Transverse colon (tissue), 4 donors: ENCODE measurements at regions not wholly inside any gene's neighbourhood (a gene's known extent, or its start where the extent isn't known, plus 50 kb on each side); places are given as distances from the start of the nearest gene placed in this dataset.

ENCODE experiments used
- DNase-seq: peaks from one replicate; pipeline ENCODE4 v3.0.0-alpha.2; 2019
- H3K27ac ChIP-seq, 4 donors: fragments of 200-600 bp; sonication (generic); 2 replicates each; pipeline ENCODE4 v1.5.1; 2016 to 2018; ENCODE audit warnings: inconsistent platforms in 4 of 4
- H3K27me3 ChIP-seq: fragments of 200-600 bp; sonication (generic); 2 replicates; pipeline ENCODE4 v1.5.1; 2017; ENCODE audit warnings: inconsistent platforms
- H3K36me3 ChIP-seq, 4 donors: fragments of 200-600 bp; sonication (generic); 2 replicates each; pipeline ENCODE4 v1.5.1; 2017 to 2019; ENCODE audit warnings: inconsistent platforms in 4 of 4
- H3K4me1 ChIP-seq, 4 donors: fragments of 200-600 bp; sonication (generic); 2 replicates each; pipeline ENCODE4 v1.5.1; 2017 to 2020; ENCODE audit warnings: inconsistent platforms in 4 of 4
- H3K4me3 ChIP-seq, 4 donors: fragments of 200-600 bp; sonication (generic); 1 replicate in 1 of 4; 2 replicates in 3 of 4; pipeline versions ENCODE4 v1.5.1 to v1.6.1; 2017 to 2019; ENCODE audit warnings: inconsistent platforms in 4 of 4
- H3K9me3 ChIP-seq, 2 donors: fragments of 200-600 bp; sonication (generic); 2 replicates each; pipeline ENCODE4 v1.5.1; 2017 to 2019; ENCODE audit warnings: inconsistent platforms in 2 of 2
- EP300 ChIP-seq: sonication (generic); formaldehyde crosslinking; IDR thresholded peaks from one replicate; pipeline ENCODE4 v1.6.1; 2017; ENCODE audit warnings: antibody characterized with exemption, low read depth
- POLR2A ChIP-seq: fragments of 450-650 bp; IDR thresholded peaks from one replicate; pipeline ENCODE4 v1.6.1; 2016; ENCODE audit warnings: antibody characterized with exemption, mild to moderate bottlenecking, moderate library complexity
- POLR2AphosphoS5 ChIP-seq, 3 donors: sonication (generic); formaldehyde crosslinking; IDR thresholded peaks; one replicate each; pipeline ENCODE4 v1.6.1; 2016; ENCODE audit warnings: antibody characterized with exemption in 3 of 3
- WGBS, 2 donors: methylation state at CpG; one replicate each; pipeline ENCODE4 v1.1.5; 2018; ENCODE audit warnings: low coverage in 1 of 2; 5-methylcytosine and 5-hydroxymethylcytosine counted together
- in situ Hi-C, 4 donors: fragments of 200-750 bp; cut with MboI; loops; one replicate each; pipeline versions ENCODE4 v1.15.0 to v1.15.1; 2017; ENCODE audit warnings: low sequenced_read_pairs in 3 of 4, low pct_ligation_motif_present in 1 of 4, low pct_unique_long_range_greater_than_20kb in 1 of 4
- intact Hi-C: fragments of 100-400 bp; cut with DNase I; formaldehyde crosslinking; loops from one replicate; pipeline ENCODE4 v1.15.1; 2023; ENCODE audit warnings: low total_unique reads
- TF ChIP-seq, protein P1 (sequence below), 5 experiments: fragments of 200-600 bp in 3 of 5; fragments of 450-650 bp in 2 of 5; sonication (generic) in 3 of 5; IDR thresholded peaks; 1 replicate in 2 of 5; 2 replicates in 3 of 5; pipeline ENCODE4 v1.5.1; 2016 to 2017; ENCODE audit warnings: antibody characterized with exemption in 5 of 5, inconsistent platforms in 3 of 5, mild to moderate bottlenecking in 2 of 5, moderate library complexity in 1 of 5

- WGBS, 2 donors = 22 to 28% methylated on average over 3 to 7 of the region's 7 CpGs
- intact Hi-C loops = no loop called here
- H3K27ac ChIP-seq = peak overlapping the region; percentile 70 to 81 (median 78)
- no peaks in the 10 kb centered on the region for H3K27me3 ChIP-seq
- H3K36me3 ChIP-seq = no peaks in the 10 kb centered on the region
- TF ChIP-seq POLR2A (no peak), EP300 (no peak), POLR2AphosphoS5 (IDR thresholded peaks at IDR 0.05) (no peak)
- TF ChIP-seq, protein P1, sequence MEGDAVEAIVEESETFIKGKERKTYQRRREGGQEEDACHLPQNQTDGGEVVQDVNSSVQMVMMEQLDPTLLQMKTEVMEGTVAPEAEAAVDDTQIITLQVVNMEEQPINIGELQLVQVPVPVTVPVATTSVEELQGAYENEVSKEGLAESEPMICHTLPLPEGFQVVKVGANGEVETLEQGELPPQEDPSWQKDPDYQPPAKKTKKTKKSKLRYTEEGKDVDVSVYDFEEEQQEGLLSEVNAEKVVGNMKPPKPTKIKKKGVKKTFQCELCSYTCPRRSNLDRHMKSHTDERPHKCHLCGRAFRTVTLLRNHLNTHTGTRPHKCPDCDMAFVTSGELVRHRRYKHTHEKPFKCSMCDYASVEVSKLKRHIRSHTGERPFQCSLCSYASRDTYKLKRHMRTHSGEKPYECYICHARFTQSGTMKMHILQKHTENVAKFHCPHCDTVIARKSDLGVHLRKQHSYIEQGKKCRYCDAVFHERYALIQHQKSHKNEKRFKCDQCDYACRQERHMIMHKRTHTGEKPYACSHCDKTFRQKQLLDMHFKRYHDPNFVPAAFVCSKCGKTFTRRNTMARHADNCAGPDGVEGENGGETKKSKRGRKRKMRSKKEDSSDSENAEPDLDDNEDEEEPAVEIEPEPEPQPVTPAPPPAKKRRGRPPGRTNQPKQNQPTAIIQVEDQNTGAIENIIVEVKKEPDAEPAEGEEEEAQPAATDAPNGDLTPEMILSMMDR (IDR thresholded peaks at IDR 0.05) = no peak
- peak; percentile 35 for DNase-seq
- in situ Hi-C loops = no loop called here
- H3K4me3 ChIP-seq = peak overlapping the region in 1 of 4 donors; percentile 27
- peaks cover 7 to 35% (median 13%) of the 10 kb centered on the region in 4 donors for H3K4me1 ChIP-seq
- no peaks in the 10 kb centered on the region for H3K9me3 ChIP-seq
Measured at GRCh38 chr13:105972306-105972721, 563.1 kb downstream of the EFNB2 start.

DNA sequence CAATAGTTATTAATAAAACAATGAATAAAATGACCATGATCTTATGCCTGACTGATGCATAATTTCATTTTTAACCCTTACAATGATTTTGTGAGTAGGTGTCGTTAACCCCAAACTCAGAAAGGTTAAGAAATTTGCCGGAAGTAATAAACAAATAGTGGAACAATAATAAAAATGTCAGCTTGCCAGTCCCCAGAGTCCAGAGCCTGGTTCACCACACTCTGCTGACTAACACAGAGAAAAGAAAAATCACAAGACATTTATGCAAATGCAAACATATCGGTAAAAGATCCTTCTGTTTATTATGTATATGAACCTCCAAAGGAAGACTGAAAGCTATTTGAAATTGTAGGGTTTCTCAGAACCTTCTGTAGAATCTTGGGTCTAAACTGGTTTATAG, 563.7 kb downstream of the EFNB2 start:
- H3K4me1 ChIP-seq = peaks cover 7 to 35% (median 13%) of the 10 kb centered on the region in 4 donors
- in situ Hi-C loops = no loop called here
- TF ChIP-seq POLR2AphosphoS5 (IDR thresholded peaks at IDR 0.05) (no peak), POLR2A (no peak), EP300 (no peak)
- TF ChIP-seq, protein P1 (IDR thresholded peaks at IDR 0.05) = no peak
- no peaks in the 10 kb centered on the region for H3K36me3 ChIP-seq
- no peak for DNase-seq
- 22 to 42% methylated on average over 1 to 3 of the region's 3 CpGs for WGBS, 2 donors
- no peaks in the 10 kb centered on the region for H3K27me3 ChIP-seq
- H3K9me3 ChIP-seq = no peaks in the 10 kb centered on the region
- peak overlapping the region; percentile 70 to 81 (median 78) for H3K27ac ChIP-seq
- peak overlapping the region in 1 of 4 donors; percentile 27 for H3K4me3 ChIP-seq
- intact Hi-C loops = no loop called here

GRCh38 chr13:105971312-105971711, 564.1 kb downstream of the EFNB2 start:
- in situ Hi-C loops (no loop called here), intact Hi-C loops (no loop called here)
- WGBS, 2 donors = 54 to 67% methylated on average over 4 of the region's 4 CpGs
- TF ChIP-seq, protein P1 (IDR thresholded peaks at IDR 0.05) = no peak
- TF ChIP-seq POLR2A (no peak), POLR2AphosphoS5 (IDR thresholded peaks at IDR 0.05) (no peak), EP300 (no peak)
- H3K27ac ChIP-seq = peak overlapping the region; percentile 70 to 81 (median 78)
- no peaks in the 10 kb centered on the region for H3K27me3 ChIP-seq
- no peaks in the 10 kb centered on the region for H3K9me3 ChIP-seq
- DNase-seq = no peak
- H3K4me1 ChIP-seq = peaks cover 7 to 35% (median 13%) of the 10 kb centered on the region in 4 donors
- no peaks in the 10 kb centered on the region for H3K36me3 ChIP-seq
- H3K4me3 ChIP-seq = no peak overlapping the region

DNA sequence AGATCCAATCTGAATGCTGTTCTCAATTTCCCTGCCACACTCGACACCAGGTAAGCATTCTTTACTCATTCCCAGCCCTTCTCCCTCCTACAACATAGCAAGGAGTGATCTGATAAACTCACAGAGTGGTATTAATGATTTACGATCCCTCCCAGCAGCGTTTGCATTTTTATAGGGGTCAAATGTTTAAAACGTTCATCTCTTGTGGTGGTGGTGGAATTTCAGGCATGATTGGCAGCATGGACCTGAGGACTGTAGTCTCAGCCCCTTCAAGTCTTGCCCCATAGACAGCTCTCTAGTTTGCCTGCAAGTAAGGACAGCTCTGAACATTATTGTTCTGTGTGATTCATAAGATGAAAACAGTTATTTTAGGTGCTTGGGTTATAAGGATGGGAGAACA, 565.7 kb downstream of the EFNB2 start:
- intact Hi-C loops = no loop called here

More for the DNA sequence above, 565.7 kb downstream of the EFNB2 start:
- Histone ChIP-seq H3K9me3 (no peaks in the 10 kb centered on the region), H3K27me3 (no peaks in the 10 kb centered on the region), H3K4me1 (peaks cover 7 to 35% (median 13%) of the 10 kb centered on the region in 4 donors), H3K36me3 (no peaks in the 10 kb centered on the region), H3K27ac (no peak overlapping the region), H3K4me3 (no peak overlapping the region)
- in situ Hi-C loops = no loop called here
- 24 to 30% methylated on average over 4 of the region's 4 CpGs for WGBS, 2 donors
- no peak for DNase-seq
- no peak for TF ChIP-seq POLR2AphosphoS5 (IDR thresholded peaks at IDR 0.05)
- TF ChIP-seq EP300 = no peak
- no peak for TF ChIP-seq POLR2A
- TF ChIP-seq, protein P1 (IDR thresholded peaks at IDR 0.05) = no peak
